ENCODE measurements at regions not wholly inside any gene's neighbourhood (a gene's known extent, or its start where the extent isn't known, plus 50 kb on each side); places are given as distances from the start of the nearest gene placed in this dataset.

- TF ChIP-seq CTCF (IDR thresholded peaks at IDR 0.05) (no peak), POLR2A (IDR thresholded peaks at IDR 0.05) (no peak)
Measured at GRCh38 chr1:98172578-98172977, 251.7 kb upstream of the DPYD start.

All from adrenal gland (tissue), 5 donors.